Natural killer cell (primary cell): ENCODE measurements at regions not wholly inside any gene's neighbourhood (a gene's known extent, or its start where the extent isn't known, plus 50 kb on each side); places are given as distances from the start of the nearest gene placed in this dataset.

Source experiments
- ATAC-seq, 3 donors: fragments of 150-1000 bp in 2 of 3; fragments of 200-7000 bp in 1 of 3; cut with Tn5 transposase; 1 replicate in 1 of 3; 2 replicates in 2 of 3; pipeline ENCODE4 v1.10.0; 2021; ENCODE audit warnings: mild to moderate bottlenecking in 2 of 3, moderate library complexity in 2 of 3
- DNase-seq, 2 donors: peaks; one replicate each; pipeline versions ENCODE4 v3.0.0 to v3.0.0-alpha.2; 2013 to 2021; ENCODE audit warnings: mixed read lengths in 1 of 2
- H3K27ac ChIP-seq: one replicate; pipeline ENCODE4 v1.5.1; 2013; ENCODE audit warnings: mild to moderate bottlenecking, low read length
- H3K27me3 ChIP-seq: one replicate; pipeline ENCODE4 v1.6.1; 2013; ENCODE audit warnings: low read length; ENCODE audit not compliant: control insufficient read depth, insufficient read depth
- H3K36me3 ChIP-seq: one replicate; pipeline ENCODE4 v1.6.1; 2013; ENCODE audit warnings: low read length; ENCODE audit not compliant: control insufficient read depth, insufficient read depth
- H3K4me1 ChIP-seq: one replicate; pipeline ENCODE4 v1.6.1; 2013; ENCODE audit warnings: low read length; ENCODE audit not compliant: control insufficient read depth, insufficient read depth
- H3K4me3 ChIP-seq: one replicate; pipeline ENCODE4 v1.5.1; 2013; ENCODE audit warnings: low read length
- H3K9me3 ChIP-seq: one replicate; pipeline ENCODE4 v1.6.1; 2013; ENCODE audit warnings: low read length; ENCODE audit not compliant: control insufficient read depth, insufficient read depth
- H3K27ac Mint-ChIP-seq, 2 donors: one replicate each; pipeline ENCODE4 v1.8.0; 2022; ENCODE audit warnings: mild to moderate bottlenecking in 2 of 2, mixed read lengths in 2 of 2, moderate library complexity in 1 of 2
- H3K27me3 Mint-ChIP-seq, 2 donors: one replicate each; pipeline ENCODE4 v1.8.0; 2022; ENCODE audit warnings: low read depth in 2 of 2, mixed read lengths in 2 of 2
- H3K36me3 Mint-ChIP-seq: one replicate; pipeline ENCODE4 v1.8.0; 2022; ENCODE audit warnings: mixed read lengths
- H3K4me1 Mint-ChIP-seq, 2 donors: one replicate each; pipeline ENCODE4 v1.8.0; 2022; ENCODE audit warnings: mixed read lengths in 2 of 2
- H3K4me3 Mint-ChIP-seq: one replicate; pipeline ENCODE4 v1.8.0; 2022; ENCODE audit warnings: mild to moderate bottlenecking, moderate library complexity, mixed read lengths
- H3K9me3 Mint-ChIP-seq, 2 donors: one replicate each; pipeline ENCODE4 v1.8.0; 2022; ENCODE audit warnings: mixed read lengths in 2 of 2
- WGBS: methylation state at CpG from one replicate; pipeline ENCODE4 v1.1.7; 2013; ENCODE audit warnings: missing lambda C conversion rate; ENCODE audit not compliant: insufficient coverage; 5-methylcytosine and 5-hydroxymethylcytosine counted together
- intact Hi-C: fragments of 100-400 bp; cut with micrococcal nuclease; formaldehyde crosslinking; loops from one replicate; pipeline ENCODE4 v1.14.2; 2022
- TF ChIP-seq, protein P1 (sequence below): fragments of 200-600 bp; IDR thresholded peaks from one replicate; pipeline ENCODE4 v1.8.0; 2022; ENCODE audit warnings: antibody characterized with exemption

DNA sequence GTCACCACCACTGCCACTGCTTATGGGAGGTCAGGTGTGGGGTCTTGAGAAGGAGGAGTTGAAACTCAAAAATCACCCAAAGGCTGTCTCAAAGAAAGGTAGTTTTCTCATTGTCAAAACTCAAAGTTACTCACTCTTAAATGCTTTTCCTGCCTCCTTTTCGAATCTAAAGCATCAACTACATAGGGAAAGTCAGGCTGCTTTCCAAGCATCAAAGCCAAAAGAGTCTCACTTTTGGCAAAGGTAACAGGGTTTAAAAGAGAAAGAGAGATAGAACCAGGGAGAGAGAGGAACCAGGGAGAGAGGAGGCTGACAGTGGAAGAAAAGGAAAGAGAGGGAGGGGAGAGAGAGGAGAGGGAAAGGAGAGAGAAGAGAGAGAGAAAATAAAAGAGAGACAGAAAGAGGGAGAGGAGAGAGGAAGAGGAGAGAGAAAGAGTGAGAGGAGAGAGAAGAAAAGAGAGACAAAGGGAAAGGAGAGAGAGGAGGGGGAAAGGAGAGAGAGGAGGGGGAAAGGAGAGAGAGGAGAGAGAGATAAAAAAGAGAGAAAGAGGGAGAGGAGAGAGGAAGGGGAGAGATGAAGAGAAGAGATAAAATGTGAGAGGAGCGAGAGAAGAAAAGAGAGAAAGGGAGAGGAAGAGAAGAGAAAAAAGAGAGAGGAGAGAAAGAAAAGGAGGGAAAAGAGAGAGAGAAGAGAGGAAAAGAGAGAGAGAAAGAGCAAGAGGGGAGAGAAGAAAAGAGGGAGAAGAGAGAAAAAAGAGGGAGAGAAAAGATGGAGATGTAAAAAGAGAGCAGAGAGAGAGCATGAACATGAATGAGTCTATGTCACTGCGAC lies 262.0 kb upstream of the TSHZ3 start:
- H3K4me3 ChIP-seq: no peak overlapping the region
- Mint-ChIP-seq H3K4me1 (no peaks in the 10 kb centered on the region), H3K27ac (no peak overlapping the region), H3K4me3 (no peak overlapping the region), H3K36me3 (no peaks in the 10 kb centered on the region), H3K27me3 (peaks cover 8 to 17% of the 10 kb centered on the region in 2 donors), H3K9me3 (no peaks in the 10 kb centered on the region)
- no peaks in the 10 kb centered on the region for H3K27me3 ChIP-seq
- no peaks in the 10 kb centered on the region for H3K4me1 ChIP-seq
- H3K9me3 ChIP-seq: no peaks in the 10 kb centered on the region
- 84% methylated on average over 3 of the region's 3 CpGs for WGBS
- no peak overlapping the region for H3K27ac ChIP-seq
- intact Hi-C loops: no loop called here
- TF ChIP-seq, protein P1, sequence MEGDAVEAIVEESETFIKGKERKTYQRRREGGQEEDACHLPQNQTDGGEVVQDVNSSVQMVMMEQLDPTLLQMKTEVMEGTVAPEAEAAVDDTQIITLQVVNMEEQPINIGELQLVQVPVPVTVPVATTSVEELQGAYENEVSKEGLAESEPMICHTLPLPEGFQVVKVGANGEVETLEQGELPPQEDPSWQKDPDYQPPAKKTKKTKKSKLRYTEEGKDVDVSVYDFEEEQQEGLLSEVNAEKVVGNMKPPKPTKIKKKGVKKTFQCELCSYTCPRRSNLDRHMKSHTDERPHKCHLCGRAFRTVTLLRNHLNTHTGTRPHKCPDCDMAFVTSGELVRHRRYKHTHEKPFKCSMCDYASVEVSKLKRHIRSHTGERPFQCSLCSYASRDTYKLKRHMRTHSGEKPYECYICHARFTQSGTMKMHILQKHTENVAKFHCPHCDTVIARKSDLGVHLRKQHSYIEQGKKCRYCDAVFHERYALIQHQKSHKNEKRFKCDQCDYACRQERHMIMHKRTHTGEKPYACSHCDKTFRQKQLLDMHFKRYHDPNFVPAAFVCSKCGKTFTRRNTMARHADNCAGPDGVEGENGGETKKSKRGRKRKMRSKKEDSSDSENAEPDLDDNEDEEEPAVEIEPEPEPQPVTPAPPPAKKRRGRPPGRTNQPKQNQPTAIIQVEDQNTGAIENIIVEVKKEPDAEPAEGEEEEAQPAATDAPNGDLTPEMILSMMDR: no peak
- ATAC-seq: no peak
- no peak for DNase-seq
- H3K36me3 ChIP-seq: no peaks in the 10 kb centered on the region

DNA sequence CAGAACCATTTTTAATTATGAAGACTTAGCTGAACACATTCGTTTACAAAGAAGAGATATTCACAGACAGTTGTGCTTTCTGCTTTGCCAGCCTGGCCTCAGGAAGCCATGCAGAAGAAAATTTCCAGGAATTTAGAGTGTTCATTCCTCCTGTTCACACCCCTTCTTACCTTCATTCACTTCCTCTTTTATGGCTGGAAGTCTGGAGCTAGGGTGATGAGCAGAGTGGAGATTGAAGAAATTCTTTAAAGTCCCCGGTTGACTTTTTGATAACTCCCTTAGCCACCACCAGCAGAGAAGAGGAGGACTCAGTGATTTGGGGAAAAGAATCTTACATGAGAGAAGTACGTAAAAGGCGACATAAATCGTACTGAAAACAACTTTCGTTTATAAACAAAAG lies 263.6 kb upstream of the TSHZ3 start:
- H3K36me3 Mint-ChIP-seq: no peaks in the 10 kb centered on the region
- H3K27ac ChIP-seq: no peak overlapping the region
- no peaks in the 10 kb centered on the region for H3K4me1 ChIP-seq
- WGBS: 33% methylated on average over 1 of the region's 6 CpGs
- no peak overlapping the region for H3K27ac Mint-ChIP-seq
- no peak overlapping the region for H3K4me3 Mint-ChIP-seq
- no peaks in the 10 kb centered on the region for H3K9me3 ChIP-seq
- no peaks in the 10 kb centered on the region for H3K27me3 ChIP-seq
- no peaks in the 10 kb centered on the region for H3K4me1 Mint-ChIP-seq
- H3K4me3 ChIP-seq: no peak overlapping the region
- intact Hi-C loops: no loop called here
- peaks cover 8 to 17% of the 10 kb centered on the region in 2 donors for H3K27me3 Mint-ChIP-seq
- no peaks in the 10 kb centered on the region for H3K9me3 Mint-ChIP-seq
- H3K36me3 ChIP-seq: no peaks in the 10 kb centered on the region
- no peak for ATAC-seq
- TF ChIP-seq, protein P1: no peak
- DNase-seq: no peak

DNA sequence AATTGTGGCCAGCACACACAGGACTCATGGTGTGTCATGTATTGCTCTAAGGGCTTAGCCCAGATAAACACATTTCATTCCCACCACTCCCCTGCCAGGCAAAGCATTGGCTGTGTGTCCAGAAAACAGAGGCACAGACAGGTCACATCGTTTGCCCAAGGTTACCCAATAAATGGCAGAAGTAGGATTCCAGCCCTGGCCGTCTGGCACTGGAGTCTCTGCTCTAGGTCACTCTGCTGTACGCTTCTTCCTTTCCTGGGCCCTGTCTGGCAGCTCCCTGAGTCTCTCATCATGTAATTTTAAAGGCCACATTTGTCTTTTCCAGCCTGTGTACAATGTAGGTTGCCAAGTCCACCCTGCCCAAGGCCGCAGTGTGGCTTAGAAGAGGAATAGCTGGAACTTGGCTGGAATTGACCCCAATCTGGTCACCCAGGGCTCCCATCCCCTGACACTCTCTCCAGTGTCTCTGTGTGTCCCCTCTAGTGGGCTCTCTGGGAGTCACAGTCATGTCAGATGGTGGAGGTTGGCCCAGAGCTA lies 264.5 kb upstream of the TSHZ3 start:
- H3K36me3 Mint-ChIP-seq: no peaks in the 10 kb centered on the region
- H3K27me3 ChIP-seq: no peaks in the 10 kb centered on the region
- no peaks in the 10 kb centered on the region for H3K9me3 ChIP-seq
- DNase-seq (no peak), ATAC-seq (no peak)
- H3K4me3 ChIP-seq: no peak overlapping the region
- H3K27ac Mint-ChIP-seq: no peak overlapping the region
- no peaks in the 10 kb centered on the region for H3K9me3 Mint-ChIP-seq
- no peaks in the 10 kb centered on the region for H3K36me3 ChIP-seq
- TF ChIP-seq, protein P1: no peak
- WGBS: 83% methylated on average over 4 of the region's 4 CpGs
- H3K4me3 Mint-ChIP-seq: no peak overlapping the region
- H3K27ac ChIP-seq: no peak overlapping the region
- H3K4me1 Mint-ChIP-seq: no peaks in the 10 kb centered on the region
- H3K4me1 ChIP-seq: no peaks in the 10 kb centered on the region
- intact Hi-C loops: no loop called here
- peaks cover 5 to 11% of the 10 kb centered on the region in 2 donors for H3K27me3 Mint-ChIP-seq

DNA sequence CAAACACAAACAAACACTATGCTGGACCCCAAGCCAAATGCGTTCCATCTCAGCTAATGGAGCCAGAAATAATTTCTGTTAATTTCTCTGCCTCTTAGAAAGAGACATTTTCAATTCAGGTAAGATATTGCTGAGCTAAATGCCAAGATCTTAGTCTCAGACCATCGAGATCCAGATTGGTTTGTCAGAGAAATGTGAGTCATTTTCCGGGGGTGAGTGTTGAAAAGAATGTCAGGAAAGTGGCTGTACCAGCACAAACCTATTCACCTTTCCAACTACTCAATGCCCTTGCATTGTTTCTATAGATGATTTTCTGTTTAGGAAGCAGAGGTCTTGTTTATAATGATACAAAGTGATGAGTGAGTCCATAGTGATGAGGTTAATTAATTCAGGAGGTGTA lies 266.8 kb upstream of the TSHZ3 start:
- Mint-ChIP-seq H3K4me3 (no peak overlapping the region), H3K27ac (no peak overlapping the region), H3K4me1 (no peaks in the 10 kb centered on the region), H3K9me3 (no peaks in the 10 kb centered on the region), H3K36me3 (no peaks in the 10 kb centered on the region), H3K27me3 (peaks cover 5 to 11% of the 10 kb centered on the region in 2 donors)
- Histone ChIP-seq H3K4me3 (no peak overlapping the region), H3K27ac (no peak overlapping the region), H3K4me1 (no peaks in the 10 kb centered on the region), H3K36me3 (no peaks in the 10 kb centered on the region), H3K9me3 (no peaks in the 10 kb centered on the region), H3K27me3 (no peaks in the 10 kb centered on the region)
- DNase-seq (no peak), ATAC-seq (no peak)
- WGBS: 90% methylated on average over 2 of the region's 3 CpGs
- TF ChIP-seq, protein P1: no peak
- intact Hi-C loops: no loop called here
